ENCODE measurements at regions not wholly inside any gene's neighbourhood (a gene's known extent, or its start where the extent isn't known, plus 50 kb on each side); places are given as distances from the start of the nearest gene placed in this dataset.

DNA sequence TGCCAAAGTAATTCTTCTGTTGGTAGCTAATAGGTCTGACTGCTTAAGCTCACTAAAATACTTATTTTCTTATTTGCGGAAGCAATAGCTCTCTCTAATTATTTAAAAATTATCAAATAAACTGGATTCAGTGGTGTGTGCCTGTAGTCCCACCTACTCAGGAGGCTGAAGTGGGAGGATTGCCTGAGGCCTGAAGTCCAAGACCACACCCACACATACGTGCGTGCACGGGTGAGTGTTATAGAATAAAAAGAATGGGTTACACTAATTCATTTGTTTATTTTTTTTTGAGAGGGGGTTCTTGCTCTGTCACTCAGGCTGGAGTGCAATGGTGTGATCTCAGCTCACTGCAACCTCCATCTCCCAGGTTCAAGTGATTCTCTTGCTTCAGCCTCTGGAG is 94.2 kb upstream of the HNRNPU start:
- TF ChIP-seq CTCF (IDR thresholded peaks at IDR 0.05) (no peak), EP300 (IDR thresholded peaks at IDR 0.05) (no peak), POLR2A (IDR thresholded peaks at IDR 0.05) (no peak), POLR2AphosphoS5 (IDR thresholded peaks at IDR 0.05) (no peak)

All from stomach (tissue), 4 donors.